K562 (cell line): ENCODE measurements at regions not wholly inside any gene's neighbourhood (a gene's known extent, or its start where the extent isn't known, plus 50 kb on each side); places are given as distances from the start of the nearest gene placed in this dataset.

Experiments
- CBX8 ChIP-seq: fragments of 200-600 bp; sonication (generic); IDR thresholded peaks from 2 replicates; pipeline ENCODE4 v1.6.1; 2012; ENCODE audit warnings: borderline replicate concordance, mixed run types, low read depth, mild to moderate bottlenecking, moderate library complexity, mixed read lengths, low read length, control low read depth, inconsistent platforms; ENCODE audit not compliant: poor library complexity, severe bottlenecking; ENCODE audit errors: extremely low read depth
- CREM ChIP-seq: IDR thresholded peaks from 2 replicates; pipeline ENCODE4 v1.6.1; 2014; ENCODE audit warnings: antibody characterized with exemption, low read depth
- RBM14 ChIP-seq: fragments of 200-400 bp; formaldehyde crosslinking; IDR thresholded peaks from 2 replicates; pipeline ENCODE4 v1.6.1; 2018; ENCODE audit warnings: low read depth, mild to moderate bottlenecking, low read length, moderate library complexity, borderline replicate concordance; ENCODE audit not compliant: insufficient read depth
- SMC3 ChIP-seq: conservative IDR thresholded peaks from 2 replicates; pipeline ENCODE4 v1.6.1; 2011; ENCODE audit warnings: low read depth, low read length, improper control_type of control experiment; ENCODE audit not compliant: insufficient read depth
- STAT6 ChIP-seq: sonication (generic); formaldehyde crosslinking; IDR thresholded peaks from 2 replicates; pipeline ENCODE4 v1.8.1; 2023; ENCODE audit warnings: mild to moderate bottlenecking, missing genetic modification reagents
- TEAD2 ChIP-seq: fragments of 450-650 bp; IDR thresholded peaks from 2 replicates; pipeline ENCODE4 v1.6.1; 2016; ENCODE audit warnings: missing genetic modification characterization, control low read depth, missing compliant biosample characterization
- ZNF561 ChIP-seq: fragments of 450-650 bp; formaldehyde crosslinking; conservative IDR thresholded peaks from 2 replicates; pipeline ENCODE4 v1.4.0; 2020; ENCODE audit warnings: mild to moderate bottlenecking, moderate library complexity

- TF ChIP-seq SMC3 (no peak), TEAD2 (tag) (no peak), STAT6 (CRISPR knock-in tag) (no peak), CBX8 (no peak), CREM (no peak), ZNF561 (no peak), RBM14 (no peak)
Observed at GRCh38 chr3:103380391-103380790, 945.6 kb downstream of the ZPLD1 start.
